Lower leg skin (tissue), 4 donors: ENCODE measurements at regions not wholly inside any gene's neighbourhood (a gene's known extent, or its start where the extent isn't known, plus 50 kb on each side); places are given as distances from the start of the nearest gene placed in this dataset.

Experiments used
- DNase-seq, 2 donors: peaks; one replicate each; pipeline ENCODE4 v3.0.0-alpha.2; 2019; ENCODE audit warnings: low spot score in 2 of 2
- H3K4me3 ChIP-seq: fragments of 200-600 bp; sonication (generic); 2 replicates; pipeline ENCODE4 v1.5.1; 2017; ENCODE audit warnings: mild to moderate bottlenecking, low read depth; ENCODE audit not compliant: poor library complexity, severe bottlenecking
- POLR2A ChIP-seq, 2 donors: fragments of 450-650 bp; IDR thresholded peaks; one replicate each; pipeline ENCODE4 v1.6.1; 2016 to 2017; ENCODE audit warnings: antibody characterized with exemption in 2 of 2, mild to moderate bottlenecking in 1 of 2, moderate library complexity in 1 of 2
- WGBS, 2 donors: methylation state at CpG; one replicate each; pipeline ENCODE4 v1.1.5; 2018; 5-methylcytosine and 5-hydroxymethylcytosine counted together
- intact Hi-C: fragments of 100-400 bp; cut with DNase I; formaldehyde crosslinking; loops from one replicate; pipeline ENCODE4 v1.15.0; 2023; ENCODE audit warnings: low total_unique reads
- TF ChIP-seq, protein P1 (sequence below), 3 donors: fragments of 450-650 bp; IDR thresholded peaks; one replicate each; pipeline ENCODE4 v1.5.1; 2016; ENCODE audit warnings: antibody characterized with exemption in 3 of 3, mild to moderate bottlenecking in 3 of 3, moderate library complexity in 2 of 3

DNA sequence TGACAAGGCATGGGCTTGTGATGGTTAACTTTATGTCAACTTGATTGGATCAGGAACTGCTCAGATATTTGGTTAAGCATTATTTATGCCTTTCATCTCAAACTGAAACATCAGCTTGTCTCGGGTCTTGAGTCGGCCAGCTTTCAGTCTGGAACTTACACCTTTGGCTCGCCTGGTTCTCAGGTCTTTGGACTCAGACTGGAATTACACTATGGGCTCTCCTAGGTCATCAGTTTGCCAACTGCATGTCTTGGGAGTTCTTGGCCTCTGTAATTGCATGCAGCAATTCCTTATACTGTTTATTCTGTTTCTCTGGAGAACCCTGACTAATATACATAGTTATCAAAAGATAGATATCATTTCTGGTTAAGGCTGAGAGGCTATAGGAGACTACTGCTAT lies 653.7 kb downstream of the ADGRL2 start:
- no peak overlapping the region for H3K4me3 ChIP-seq
- no peak for TF ChIP-seq POLR2A (IDR thresholded peaks at IDR 0.05)
- TF ChIP-seq, protein P1, sequence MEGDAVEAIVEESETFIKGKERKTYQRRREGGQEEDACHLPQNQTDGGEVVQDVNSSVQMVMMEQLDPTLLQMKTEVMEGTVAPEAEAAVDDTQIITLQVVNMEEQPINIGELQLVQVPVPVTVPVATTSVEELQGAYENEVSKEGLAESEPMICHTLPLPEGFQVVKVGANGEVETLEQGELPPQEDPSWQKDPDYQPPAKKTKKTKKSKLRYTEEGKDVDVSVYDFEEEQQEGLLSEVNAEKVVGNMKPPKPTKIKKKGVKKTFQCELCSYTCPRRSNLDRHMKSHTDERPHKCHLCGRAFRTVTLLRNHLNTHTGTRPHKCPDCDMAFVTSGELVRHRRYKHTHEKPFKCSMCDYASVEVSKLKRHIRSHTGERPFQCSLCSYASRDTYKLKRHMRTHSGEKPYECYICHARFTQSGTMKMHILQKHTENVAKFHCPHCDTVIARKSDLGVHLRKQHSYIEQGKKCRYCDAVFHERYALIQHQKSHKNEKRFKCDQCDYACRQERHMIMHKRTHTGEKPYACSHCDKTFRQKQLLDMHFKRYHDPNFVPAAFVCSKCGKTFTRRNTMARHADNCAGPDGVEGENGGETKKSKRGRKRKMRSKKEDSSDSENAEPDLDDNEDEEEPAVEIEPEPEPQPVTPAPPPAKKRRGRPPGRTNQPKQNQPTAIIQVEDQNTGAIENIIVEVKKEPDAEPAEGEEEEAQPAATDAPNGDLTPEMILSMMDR (IDR thresholded peaks at IDR 0.05) = no peak
- 91 to 94% methylated on average over 3 of the region's 3 CpGs for WGBS, 2 donors
- no peak for DNase-seq
- intact Hi-C loops = no loop called here

DNA sequence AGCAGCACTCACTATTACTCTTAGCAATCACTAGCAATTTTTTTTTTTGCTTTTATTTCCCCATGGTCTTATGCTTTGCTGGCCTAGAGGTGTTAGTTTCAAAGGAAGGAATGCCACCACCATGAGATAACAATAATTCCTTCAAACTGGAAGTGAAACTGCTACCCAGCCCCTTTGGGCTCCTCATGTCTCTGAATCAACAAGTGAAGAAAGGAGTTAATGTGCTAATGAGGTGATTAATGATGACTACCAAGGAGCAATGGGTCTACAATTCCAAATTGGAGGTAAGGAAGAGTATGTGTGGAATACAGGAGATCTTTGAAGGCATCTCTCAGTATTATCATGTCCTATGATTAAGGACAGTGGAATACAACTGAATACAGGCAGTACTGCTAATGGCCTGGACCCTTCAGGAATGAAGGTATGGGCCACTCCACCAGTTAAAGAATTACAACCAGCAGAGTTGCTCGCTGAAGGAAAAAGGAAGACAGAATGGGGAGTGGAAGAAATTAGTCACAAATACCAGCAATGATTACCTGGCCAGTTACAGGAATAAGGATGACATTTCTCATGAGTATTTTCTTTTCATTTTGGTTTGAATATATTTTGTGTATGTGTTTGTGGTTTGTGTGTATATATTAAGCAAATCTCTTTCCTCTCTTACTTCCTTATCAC lies 652.9 kb downstream of the ADGRL2 start:
- intact Hi-C loops = no loop called here
- H3K4me3 ChIP-seq = no peak overlapping the region
- DNase-seq = no peak
- WGBS, 2 donors = 75 to 87% methylated on average over 1 of the region's 1 CpG
- TF ChIP-seq, protein P1 (IDR thresholded peaks at IDR 0.05) = no peak
- TF ChIP-seq POLR2A (IDR thresholded peaks at IDR 0.05) = no peak

DNA sequence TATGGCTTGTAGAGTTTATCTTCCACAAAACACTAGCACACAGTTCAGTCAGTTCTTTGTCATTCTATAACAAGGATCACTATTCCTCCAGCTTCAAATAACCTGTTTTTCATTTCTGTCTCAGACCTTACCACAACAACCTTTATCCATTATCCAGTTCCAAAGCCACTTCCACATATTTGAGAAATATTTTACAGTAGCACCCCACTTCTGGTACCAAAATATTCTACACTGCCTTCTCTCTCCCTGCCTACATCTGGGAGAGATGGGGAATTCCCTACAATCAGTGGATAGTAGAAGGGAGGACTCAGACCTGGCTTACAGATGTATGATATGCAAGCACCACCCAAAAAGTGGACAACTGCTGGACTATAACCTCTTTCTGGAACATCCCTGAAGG lies 651.4 kb downstream of the ADGRL2 start:
- DNase-seq = no peak
- intact Hi-C loops = no loop called here
- no peak for TF ChIP-seq POLR2A (IDR thresholded peaks at IDR 0.05)
- TF ChIP-seq, protein P1 (IDR thresholded peaks at IDR 0.05) = no peak
- H3K4me3 ChIP-seq = no peak overlapping the region

- WGBS, 2 donors = 69 to 93% methylated on average over 2 of the region's 2 CpGs
- no peak for DNase-seq
- no peak for TF ChIP-seq POLR2A (IDR thresholded peaks at IDR 0.05)
- TF ChIP-seq, protein P1 (IDR thresholded peaks at IDR 0.05) = no peak
- no peak overlapping the region for H3K4me3 ChIP-seq
- intact Hi-C loops = no loop called here
Observed at GRCh38 chr1:82451191-82451590, 650.5 kb downstream of the ADGRL2 start.

- H3K4me3 ChIP-seq = no peak overlapping the region
- TF ChIP-seq POLR2A (IDR thresholded peaks at IDR 0.05) = no peak
- TF ChIP-seq, protein P1 (IDR thresholded peaks at IDR 0.05) = no peak
- no peak for DNase-seq
- WGBS, 2 donors = 85% methylated on average over 4 of the region's 4 CpGs
- intact Hi-C loops = no loop called here
Observed at GRCh38 chr1:82449506-82450057, 648.8 kb downstream of the ADGRL2 start.

DNA sequence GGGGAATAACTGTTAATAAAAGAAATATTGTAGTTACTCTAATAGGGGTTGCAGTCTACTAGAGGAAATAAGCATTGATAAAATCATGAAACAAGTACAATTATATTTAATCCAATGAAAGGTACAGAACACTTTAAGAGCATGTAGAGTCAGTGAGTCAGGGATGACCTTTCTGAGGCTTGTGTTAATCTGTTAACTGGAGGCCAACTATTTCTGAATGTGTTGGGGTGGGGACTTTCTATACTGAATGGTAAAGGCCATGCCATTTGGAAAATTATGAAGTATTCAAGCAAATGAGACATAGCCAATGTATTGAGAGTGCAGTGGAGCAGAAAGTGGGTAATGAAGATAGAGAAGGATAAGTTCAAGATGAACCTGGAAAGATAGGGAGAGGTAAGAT lies 646.2 kb downstream of the ADGRL2 start:
- TF ChIP-seq POLR2A (IDR thresholded peaks at IDR 0.05) = no peak
- TF ChIP-seq, protein P1 (IDR thresholded peaks at IDR 0.05) = no peak
- DNase-seq = no peak
- intact Hi-C loops = no loop called here
- H3K4me3 ChIP-seq = no peak overlapping the region
